Vagina (tissue), 2 donors: ENCODE measurements at regions not wholly inside any gene's neighbourhood (a gene's known extent, or its start where the extent isn't known, plus 50 kb on each side); places are given as distances from the start of the nearest gene placed in this dataset.

Source experiments
- CTCF ChIP-seq, 3 experiments: fragments of 450-650 bp in 2 of 3; fragments of 200-600 bp in 1 of 3; sonication (generic) in 1 of 3; IDR thresholded peaks; one replicate each; pipeline ENCODE4 v1.5.1; 2017 to 2019; ENCODE audit warnings: antibody characterized with exemption in 3 of 3, mild to moderate bottlenecking in 2 of 3, moderate library complexity in 2 of 3
- POLR2A ChIP-seq, 2 donors: fragments of 450-650 bp; IDR thresholded peaks; one replicate each; pipeline ENCODE4 v1.6.1; 2017; ENCODE audit warnings: antibody characterized with exemption in 2 of 2, mild to moderate bottlenecking in 2 of 2, moderate library complexity in 2 of 2
- POLR2AphosphoS5 ChIP-seq, 2 donors: sonication (generic); formaldehyde crosslinking; IDR thresholded peaks; one replicate each; pipeline ENCODE4 v1.9.0; 2017; ENCODE audit warnings: antibody characterized with exemption in 2 of 2, mild to moderate bottlenecking in 2 of 2, low read depth in 1 of 2; ENCODE audit not compliant: insufficient read depth in 1 of 2

- TF ChIP-seq POLR2A (IDR thresholded peaks at IDR 0.05) (no peak), CTCF (IDR thresholded peaks at IDR 0.05) (no peak), POLR2AphosphoS5 (IDR thresholded peaks at IDR 0.05; ENCODE audit: insufficient read depth in 1 of 2, low read depth in 1 of 2) (no peak)
Observed at GRCh38 chr5:36795366-36795765, 81.2 kb upstream of the NIPBL start.
